ENCODE measurements at regions not wholly inside any gene's neighbourhood (a gene's known extent, or its start where the extent isn't known, plus 50 kb on each side); places are given as distances from the start of the nearest gene placed in this dataset.

DNA sequence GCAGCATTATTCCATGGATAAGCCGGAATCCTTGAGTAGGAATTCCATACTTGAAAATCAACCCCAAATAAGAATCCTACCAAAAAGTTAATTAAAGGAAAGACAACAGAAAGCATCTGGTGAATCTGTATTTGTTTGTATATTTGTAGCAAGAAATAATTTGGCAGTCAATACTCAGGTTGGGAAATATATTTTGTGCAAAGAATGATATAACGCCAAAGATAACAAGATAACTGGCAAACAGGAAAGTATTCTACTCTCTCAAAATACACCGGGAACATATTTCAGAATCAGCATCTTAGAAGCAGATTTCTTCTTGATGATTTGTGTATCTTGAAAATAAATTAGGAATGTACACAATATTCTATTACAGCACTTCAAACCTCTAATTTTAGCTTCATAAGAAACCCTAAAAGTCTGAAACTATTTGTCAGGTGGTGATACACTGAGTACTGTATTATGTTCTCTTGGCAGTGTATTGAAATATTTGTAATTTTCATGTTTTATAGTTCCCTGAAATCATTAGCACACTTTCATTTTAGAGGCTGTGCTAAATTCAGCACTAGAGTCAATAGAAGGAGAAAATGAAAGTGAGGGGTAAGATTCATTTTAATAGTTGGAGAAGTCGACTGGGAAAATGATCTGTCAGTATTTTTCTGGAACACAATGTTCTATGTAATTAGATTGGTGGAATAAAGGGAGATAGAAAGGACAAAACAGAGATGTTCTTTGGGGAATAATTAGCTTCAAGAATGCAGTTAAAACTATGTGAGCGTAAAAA lies 879.7 kb upstream of the GJE1 start:
- DNase-seq (ENCODE audit: insufficient read length, low spot score) (no peak), FAIRE-seq (no peak)
- no peak for TF ChIP-seq POLR2A (IDR thresholded peaks at IDR 0.05; ENCODE audit: low read depth, low read length)

DNA sequence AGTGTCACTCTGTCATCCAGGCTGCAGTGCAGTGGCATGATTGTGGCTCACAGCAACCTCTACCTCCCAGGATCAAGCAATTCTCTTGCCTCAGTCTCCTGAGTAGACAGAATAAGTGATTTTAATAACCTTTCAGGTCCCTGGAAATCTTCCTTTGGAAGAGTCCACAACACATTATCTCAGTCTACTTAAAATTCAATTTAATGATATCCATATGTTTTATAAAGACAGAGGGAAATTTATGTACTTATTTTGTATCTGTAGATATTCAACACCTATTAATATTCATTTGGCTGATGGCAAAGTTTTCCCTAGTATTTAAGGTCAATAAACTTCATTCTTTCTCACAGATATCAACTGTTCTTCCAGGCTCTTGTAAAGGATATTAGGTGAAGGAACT lies 881.4 kb upstream of the GJE1 start:
- TF ChIP-seq POLR2A (IDR thresholded peaks at IDR 0.05; ENCODE audit: low read depth, low read length): no peak
- DNase-seq (ENCODE audit: insufficient read length, low spot score) (no peak), FAIRE-seq (no peak)

DNA sequence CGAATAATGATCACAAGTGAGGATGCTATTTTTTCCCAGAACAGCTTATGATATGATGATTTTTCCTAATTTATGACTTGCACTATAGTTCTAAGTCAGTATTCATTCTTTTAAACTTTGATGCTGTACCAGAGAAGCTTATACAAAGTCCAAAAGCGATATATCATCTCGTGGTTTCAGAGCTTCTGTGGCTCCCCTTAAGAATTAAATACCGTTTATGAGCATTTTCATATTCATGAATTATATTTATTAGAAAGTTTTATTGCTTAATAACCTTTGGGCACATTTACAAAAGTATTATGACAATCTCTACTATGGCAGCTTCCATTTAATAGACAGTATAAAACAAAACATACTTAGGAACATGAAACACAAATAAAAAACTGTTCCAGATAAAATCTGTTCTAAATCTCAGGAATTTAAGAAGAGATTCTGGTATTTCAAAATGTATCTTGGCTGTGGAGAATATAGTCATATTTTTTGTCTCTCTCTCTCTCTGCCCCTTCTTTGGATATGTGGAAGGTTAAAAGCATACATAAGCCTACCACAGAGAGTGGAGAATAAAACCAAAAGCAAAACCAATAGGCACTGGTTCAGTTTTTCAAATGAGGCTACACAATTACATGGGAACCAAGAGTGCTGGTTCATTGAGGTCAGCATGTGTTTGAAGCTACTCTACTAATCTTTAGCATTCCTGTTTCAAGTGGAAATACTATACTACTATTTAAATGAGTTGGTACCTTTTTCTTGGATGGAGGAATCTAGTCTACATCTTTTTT lies 884.5 kb upstream of the GJE1 start:
- no peak for DNase-seq (ENCODE audit: insufficient read length, low spot score)
- TF ChIP-seq POLR2A (IDR thresholded peaks at IDR 0.05; ENCODE audit: low read depth, low read length): no peak
- FAIRE-seq: no peak

DNA sequence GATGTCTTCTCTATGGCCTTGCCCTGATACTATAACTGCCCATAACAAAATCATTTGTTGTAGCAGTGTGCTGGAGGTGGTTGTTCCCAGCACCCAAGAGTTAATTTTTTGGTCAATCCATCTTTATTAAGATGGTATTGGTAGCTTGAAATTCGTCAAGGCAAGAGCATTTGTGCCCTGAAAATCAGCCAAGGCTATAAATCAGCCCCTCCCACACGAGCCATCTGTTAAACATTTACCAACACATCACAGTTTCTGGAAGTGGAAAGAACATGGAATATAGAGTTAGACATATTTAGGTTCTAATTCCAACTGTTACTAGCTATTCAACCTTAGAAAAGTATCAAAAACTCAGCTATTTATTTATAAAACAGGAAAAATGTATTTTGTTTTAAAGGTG lies 888.4 kb upstream of the GJE1 start:
- TF ChIP-seq POLR2A (IDR thresholded peaks at IDR 0.05; ENCODE audit: low read depth, low read length): no peak
- DNase-seq (ENCODE audit: insufficient read length, low spot score) (no peak), FAIRE-seq (no peak)

DNA sequence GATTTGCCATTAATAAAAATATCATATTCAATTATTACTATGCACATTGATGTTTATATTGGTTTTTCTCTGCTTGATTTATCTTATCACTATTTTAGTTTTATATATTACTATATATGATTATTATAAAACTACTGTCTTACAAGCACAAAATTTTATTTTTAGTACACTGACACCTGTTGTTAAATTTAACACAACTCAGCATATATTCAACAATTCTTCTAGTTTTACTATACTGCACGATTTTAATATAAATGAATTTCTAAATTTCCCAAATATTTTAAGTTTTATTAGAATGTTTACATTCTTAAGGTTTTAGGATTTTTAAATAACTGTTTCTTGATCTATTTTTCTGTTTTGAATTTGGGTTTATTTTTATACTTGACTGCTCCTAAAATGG lies 889.8 kb upstream of the GJE1 start:
- no peak for TF ChIP-seq POLR2A (IDR thresholded peaks at IDR 0.05; ENCODE audit: low read depth, low read length)
- FAIRE-seq (no peak), DNase-seq (ENCODE audit: insufficient read length, low spot score) (no peak)

DNA sequence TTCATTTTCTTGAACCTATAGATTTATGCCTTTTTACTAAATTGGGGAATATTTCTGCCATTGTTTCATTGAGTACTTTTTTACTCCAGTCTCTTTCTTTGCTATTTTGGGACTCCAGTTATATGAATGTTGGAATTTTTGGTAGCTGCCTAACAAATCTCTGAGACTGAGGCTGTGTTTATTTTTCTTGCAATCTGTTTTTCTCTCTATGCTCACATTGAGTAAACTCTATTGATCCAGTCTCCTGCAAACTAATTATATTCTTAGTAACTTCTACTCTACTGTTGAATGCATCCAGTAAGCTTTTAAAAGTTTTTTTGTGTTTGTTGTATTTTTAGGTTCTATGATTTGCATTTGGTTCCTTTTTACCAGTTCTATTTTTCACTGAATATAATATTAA lies 903.4 kb upstream of the GJE1 start:
- DNase-seq (ENCODE audit: insufficient read length, low spot score) (no peak), FAIRE-seq (no peak)
- no peak for TF ChIP-seq POLR2A (IDR thresholded peaks at IDR 0.05; ENCODE audit: low read depth, low read length)

DNA sequence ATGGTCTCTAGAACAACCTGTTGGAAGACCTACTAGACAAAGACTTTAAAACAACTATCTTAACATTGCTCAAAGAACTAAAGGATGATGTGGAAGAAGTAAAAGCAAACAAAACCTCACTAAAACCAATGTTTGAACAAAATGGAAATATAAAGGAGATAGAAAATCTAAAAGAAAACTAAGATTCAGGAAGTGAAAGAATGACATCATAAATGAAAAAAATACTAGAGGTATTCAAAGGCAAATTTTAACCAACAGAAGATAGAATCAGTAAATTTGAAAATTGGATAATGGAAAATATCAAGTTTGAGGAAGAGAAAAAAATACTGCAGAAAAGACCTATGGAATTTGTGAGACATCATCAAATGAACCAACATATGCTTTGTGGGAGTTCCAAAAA lies 914.1 kb upstream of the GJE1 start:
- DNase-seq (ENCODE audit: insufficient read length, low spot score) (no peak), FAIRE-seq (no peak)
- TF ChIP-seq POLR2A (IDR thresholded peaks at IDR 0.05; ENCODE audit: low read depth, low read length): no peak

DNA sequence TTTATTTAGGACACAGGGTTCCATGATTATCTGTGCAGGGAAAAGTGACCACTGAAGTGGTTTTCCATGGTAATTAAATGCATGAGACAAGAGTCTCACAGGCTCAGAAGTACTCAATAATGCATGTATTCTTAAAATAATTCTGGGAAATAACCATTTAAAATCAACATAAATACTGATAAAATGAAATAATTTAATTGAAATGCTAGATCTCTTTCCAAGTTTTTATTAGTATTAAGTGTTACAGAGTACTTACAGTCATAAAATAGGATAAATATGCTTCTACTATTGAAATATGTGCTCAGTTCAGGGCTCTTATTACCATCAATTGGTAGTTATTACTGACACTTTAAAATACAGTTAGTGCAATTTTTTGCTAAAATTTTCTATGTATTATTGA lies 916.0 kb upstream of the GJE1 start:
- FAIRE-seq (no peak), DNase-seq (ENCODE audit: insufficient read length, low spot score) (no peak)
- no peak for TF ChIP-seq POLR2A (IDR thresholded peaks at IDR 0.05; ENCODE audit: low read depth, low read length)

DNA sequence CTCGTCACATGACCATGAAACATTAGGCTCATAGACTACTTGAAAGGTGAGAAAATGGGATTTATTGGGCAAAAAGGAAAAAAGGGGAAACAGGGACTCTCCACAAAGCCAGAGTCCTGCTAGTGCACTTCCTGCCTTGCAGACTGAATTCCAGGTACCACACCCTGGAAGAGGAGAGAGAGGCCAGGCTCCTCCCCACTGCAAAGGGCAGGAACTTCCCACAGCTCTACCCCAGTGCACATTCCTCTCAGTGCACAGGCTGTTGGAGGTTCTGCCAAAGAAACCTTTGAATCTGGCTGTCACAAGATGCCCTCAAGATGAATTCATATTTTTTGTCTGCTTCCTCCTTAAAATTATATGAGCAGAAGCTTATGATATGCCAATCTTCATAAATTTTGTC lies 920.4 kb upstream of the GJE1 start:
- FAIRE-seq: no peak
- no peak for DNase-seq (ENCODE audit: insufficient read length, low spot score)
- TF ChIP-seq POLR2A (IDR thresholded peaks at IDR 0.05; ENCODE audit: low read depth, low read length): no peak

DNA sequence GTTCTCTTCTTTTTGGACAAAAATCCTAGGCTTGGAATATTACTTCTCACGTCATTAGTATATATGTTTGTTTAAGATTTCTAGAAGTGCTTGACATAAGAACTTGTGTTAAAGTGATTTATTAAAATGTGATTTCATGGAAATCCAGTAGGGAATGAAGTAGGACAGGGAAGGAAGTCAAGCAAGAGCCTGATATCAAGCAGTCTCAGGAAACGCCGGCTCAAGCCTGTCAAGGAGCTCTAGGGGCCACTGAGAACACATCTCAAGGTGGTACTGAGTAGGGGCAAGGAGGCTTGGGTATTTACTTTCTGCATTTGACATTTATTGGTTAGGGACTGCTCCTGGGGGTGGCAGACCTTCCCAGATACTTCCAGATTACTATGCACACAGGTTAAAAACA lies 920.9 kb upstream of the GJE1 start:
- DNase-seq (ENCODE audit: insufficient read length, low spot score) (no peak), FAIRE-seq (no peak)

DNA sequence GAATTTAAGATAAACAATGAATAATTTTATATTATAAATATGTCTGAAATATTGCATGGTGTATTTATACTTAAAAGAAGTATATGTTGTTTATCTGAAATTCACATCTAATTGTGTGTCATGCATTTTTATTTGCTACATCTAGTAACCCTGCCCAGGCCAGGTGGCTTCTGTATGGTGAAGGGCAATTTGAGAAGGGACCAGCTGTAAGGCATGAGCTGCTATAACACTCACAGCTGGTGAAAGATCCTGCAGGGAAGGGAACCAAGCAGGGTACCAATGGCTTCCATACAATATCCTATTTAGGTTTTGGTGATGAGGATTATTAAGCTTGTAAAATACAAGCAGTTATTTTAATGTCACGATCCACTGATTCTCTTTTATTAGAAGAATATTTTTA lies 921.8 kb upstream of the GJE1 start:
- DNase-seq (ENCODE audit: insufficient read length, low spot score): no peak
- no peak for TF ChIP-seq POLR2A (IDR thresholded peaks at IDR 0.05; ENCODE audit: low read depth, low read length)
- FAIRE-seq: no peak

More for the DNA sequence above, 920.9 kb upstream of the GJE1 start:
- TF ChIP-seq POLR2A (IDR thresholded peaks at IDR 0.05; ENCODE audit: low read depth, low read length): no peak

DNA sequence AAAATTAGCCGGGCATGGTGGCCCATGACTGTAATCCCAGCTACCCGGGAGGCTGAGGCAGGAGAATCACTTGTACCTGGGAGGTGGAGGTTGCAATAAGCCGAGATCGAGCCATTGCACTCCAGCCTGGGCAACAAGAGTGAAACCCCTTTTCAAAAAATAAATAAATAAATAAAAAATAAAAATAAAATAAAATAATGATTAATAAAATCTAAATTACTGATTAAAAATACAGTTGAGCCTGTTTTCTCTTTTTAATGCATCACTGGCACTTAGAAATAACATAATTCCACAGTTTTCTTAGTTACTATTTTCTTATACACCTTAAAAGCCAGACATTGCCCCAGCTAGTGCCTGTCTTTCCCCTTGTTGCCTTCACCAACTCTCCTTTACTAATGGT lies 922.8 kb upstream of the GJE1 start:
- TF ChIP-seq POLR2A (IDR thresholded peaks at IDR 0.05; ENCODE audit: low read depth, low read length): no peak
- no peak for FAIRE-seq
- no peak for DNase-seq (ENCODE audit: insufficient read length, low spot score)

DNA sequence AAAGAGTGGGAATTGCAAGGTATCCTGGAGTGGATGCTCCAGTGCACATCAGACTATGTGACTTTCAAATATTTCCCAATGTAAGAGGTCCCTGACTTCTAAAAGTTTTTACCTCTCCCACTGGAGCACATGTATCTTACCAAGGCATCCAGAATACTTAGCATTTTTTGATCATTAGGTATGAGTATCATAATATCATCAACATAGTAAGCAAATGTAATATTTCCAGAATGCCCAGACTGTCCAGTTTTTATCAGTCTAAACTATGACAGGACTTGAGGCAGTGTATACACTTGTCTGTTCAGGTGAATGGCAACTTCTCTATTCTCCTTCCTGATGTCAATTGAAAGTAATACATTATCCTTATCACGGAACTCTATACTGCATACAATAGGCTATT lies 924.6 kb upstream of the GJE1 start:
- DNase-seq (ENCODE audit: insufficient read length, low spot score) (no peak), FAIRE-seq (no peak)
- TF ChIP-seq POLR2A (IDR thresholded peaks at IDR 0.05; ENCODE audit: low read depth, low read length): no peak

DNA sequence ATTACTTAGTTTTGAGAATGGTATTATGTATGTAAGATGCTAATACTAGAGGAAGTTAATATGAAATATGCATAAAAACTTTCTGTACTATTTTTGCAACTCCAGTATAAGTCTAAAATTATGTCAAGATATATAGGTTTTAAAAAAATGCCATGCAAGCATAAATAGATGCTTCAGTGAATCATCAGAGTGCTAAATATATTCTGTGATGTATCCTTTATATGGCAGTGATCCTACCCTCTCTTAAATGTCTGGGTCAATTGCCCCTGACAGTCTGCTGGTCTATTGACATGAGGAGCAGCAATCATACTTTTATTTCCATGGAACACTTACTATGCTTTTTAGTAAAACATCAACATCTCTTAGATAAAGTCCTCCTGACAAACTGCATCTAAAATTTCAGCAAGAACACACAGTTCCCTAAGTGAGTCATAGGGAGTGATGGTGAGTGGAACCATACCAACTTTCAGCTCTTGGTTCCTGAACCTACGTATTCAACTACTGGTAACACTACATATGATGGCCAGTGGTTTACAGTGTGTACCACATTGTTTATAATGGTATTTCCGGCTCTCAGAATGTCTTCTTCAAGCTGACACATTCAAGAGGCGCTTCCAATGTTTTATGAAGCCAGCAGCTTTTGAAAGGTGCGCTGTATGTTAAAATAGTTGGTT lies 928.7 kb upstream of the GJE1 start:
- no peak for DNase-seq (ENCODE audit: insufficient read length, low spot score)
- no peak for TF ChIP-seq POLR2A (IDR thresholded peaks at IDR 0.05; ENCODE audit: low read depth, low read length)
- FAIRE-seq: no peak

Data from H54 (cell line).